Muscle of back (tissue), 3 donors: ENCODE measurements at regions not wholly inside any gene's neighbourhood (a gene's known extent, or its start where the extent isn't known, plus 50 kb on each side); places are given as distances from the start of the nearest gene placed in this dataset.
"Not testable (repeated sequence)": the region's sequence is repeated elsewhere in the genome, so short reads cannot be mapped to it uniquely, and the experiment has no call there.

ENCODE experiments used
- DNase-seq, 3 donors: peaks; one replicate each; pipeline versions ENCODE4 v3.0.0 to v3.0.0-alpha.2; 2013

DNA sequence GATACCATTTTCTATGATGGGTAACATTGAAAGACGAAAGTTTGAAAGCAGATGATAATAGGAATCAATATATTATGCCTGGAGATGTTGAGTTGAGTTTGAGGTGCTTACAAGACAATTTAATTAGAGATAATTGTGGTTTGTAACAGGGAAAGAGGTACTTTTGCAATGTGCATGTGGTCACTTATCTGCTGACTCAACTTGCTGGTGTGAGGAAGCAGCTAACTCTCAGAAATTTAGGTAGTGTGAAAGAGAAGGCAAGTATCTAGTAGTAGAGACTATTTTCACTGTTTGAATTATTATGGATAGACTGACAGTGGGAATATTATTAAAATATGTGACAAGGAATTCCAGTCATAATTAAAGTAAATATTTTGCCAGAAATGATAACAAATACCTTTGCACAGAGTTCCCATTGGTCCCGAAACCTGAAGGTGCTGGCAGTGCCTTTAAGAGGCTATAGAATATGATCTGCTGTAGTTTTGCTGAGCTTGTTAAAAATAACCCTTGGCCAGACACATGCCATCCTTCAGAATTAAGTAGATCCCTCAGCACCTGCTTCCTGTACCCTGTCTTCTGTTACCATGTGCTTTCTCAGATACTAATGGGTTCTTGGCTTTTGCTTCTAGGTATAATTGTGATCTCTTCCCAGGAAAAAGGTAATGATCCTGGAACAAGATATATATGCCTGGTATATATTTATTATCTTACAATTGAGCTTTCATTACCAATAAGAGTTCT is 315.9 kb downstream of the BCHE start:
- peak; percentile 5 to 33 (median 6) for DNase-seq

DNA sequence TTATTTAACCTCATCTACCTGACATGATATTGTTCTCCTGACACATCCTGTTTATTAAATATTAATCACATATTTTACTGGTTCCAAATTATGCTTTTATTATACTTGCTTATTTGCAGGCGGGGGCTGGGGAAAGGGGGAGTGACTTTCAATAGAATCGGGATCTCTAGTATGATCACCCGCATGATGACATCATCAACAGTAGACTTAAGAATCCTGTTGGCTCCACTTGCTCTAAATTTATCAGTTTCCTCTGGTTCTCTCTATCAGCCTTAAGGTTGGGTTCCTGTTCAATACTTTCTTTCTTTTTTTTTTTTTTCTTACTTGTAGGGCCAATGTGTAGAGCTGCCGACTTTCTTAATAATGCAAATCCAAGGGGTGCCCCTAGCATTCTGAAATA is 317.5 kb downstream of the BCHE start:
- DNase-seq: no peak

DNA sequence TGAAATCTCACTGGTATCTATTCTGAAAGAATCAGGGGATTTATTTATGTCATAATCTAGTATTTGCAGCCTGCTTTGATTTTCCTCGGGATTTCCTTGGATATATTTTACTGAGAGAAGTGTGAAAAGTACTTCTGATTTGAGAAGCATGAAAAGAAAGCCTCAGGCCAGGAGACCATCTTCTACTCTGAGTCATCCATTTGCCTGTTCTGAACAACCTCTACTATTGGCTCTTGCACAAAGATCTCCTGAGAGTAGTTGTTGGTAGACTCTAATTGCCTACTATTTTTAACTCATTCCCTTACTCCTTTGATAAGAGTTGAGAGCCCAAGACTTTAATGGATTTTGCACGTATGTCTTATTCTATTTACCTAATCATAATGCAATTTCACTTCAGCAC is 318.9 kb downstream of the BCHE start:
- DNase-seq: no peak

DNA sequence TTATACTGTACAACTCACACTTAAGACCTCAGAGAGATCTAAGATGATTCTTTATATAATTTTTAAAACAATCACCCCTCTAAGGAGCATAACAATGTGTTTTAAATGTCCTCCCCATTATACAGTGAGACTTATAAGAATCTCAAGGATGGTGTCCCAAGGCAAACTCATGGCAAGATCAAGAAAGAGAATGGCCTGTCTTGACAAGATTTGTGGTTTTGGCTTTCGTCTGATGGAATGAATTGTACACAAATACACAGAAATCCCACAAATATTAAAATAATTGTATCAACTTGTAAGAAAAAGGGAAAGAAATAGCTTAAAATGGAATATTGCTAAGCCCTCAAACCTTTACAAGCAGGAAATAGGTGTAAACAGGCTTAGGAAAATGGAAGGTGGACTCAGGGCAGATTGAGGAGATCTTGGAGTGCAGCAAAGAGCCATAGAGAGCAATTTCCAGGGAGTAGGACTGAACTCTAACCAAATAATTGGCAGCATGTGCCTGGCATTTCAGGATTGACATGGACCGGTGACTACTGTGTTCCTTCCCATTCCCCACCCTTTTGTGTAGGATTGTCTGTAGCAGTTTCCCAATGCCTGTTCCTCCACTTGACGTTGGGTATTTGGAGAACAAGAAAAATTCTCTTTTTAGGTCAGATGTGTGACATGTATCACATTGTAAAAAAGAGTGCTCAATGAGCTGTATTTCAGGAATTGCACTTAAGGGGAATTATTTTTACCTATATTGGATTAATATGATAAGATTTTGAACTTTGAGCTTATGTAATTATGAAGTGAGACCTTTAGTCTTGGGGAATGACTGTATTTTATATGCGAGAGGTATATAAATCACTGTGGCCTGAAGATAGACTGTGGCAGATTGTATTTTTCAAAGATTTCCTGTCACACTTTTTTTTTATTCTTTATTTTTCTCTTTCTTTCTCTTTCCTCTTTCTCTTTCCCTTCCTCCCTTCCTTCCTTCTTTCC is 317.8 kb upstream of the SLITRK3 start:
- DNase-seq: no peak

DNA sequence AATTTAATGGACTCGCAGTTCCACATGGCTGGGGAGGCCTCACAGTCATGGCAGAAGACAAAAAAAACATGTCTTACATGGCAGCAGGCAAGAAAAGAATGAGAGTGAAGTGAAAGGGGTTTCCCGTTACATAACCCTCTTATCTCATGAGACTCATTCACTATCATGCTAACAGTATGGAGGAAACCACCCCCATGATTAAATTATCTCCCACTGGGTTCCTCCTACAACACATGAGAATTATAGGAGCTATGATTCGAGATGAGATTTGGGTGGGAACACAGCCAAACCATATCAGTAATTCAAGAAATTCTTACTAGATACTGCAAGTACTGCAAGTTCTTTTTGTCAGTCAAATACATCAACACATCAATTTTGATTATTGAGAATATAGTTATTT is 311.4 kb upstream of the SLITRK3 start:
- no peak for DNase-seq

GRCh38 chr3:165507060-165507459 is 310.9 kb upstream of the SLITRK3 start:
- no peak for DNase-seq

DNA sequence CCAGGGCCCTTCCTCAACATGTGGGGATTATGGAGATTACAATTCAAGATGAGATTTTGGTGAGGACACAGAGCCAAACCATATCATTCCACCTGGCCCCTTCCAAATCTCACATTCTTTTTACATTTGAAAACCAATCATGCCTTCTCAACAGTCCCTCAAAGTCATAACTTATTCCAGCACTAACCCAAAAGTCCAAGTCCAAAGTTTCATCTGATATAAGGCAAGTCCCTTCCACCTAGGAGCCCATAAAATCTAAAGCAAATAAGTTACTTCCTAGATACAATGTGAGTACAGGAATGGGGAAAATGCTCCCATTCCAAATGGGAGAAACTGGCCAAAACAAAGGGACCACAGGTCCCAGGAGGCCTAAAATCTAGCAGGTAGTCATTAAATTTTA is 309.5 kb upstream of the SLITRK3 start:
- DNase-seq: no peak

- no peak for DNase-seq
These were observed 308.4 kb upstream of the SLITRK3 start for GRCh38 chr3:165504554-165504953.

- no peak for DNase-seq
These were observed 307.6 kb upstream of the SLITRK3 start for GRCh38 chr3:165503825-165504224.

GRCh38 chr3:165503346-165503745 is 307.2 kb upstream of the SLITRK3 start:
- no peak for DNase-seq

GRCh38 chr3:165502707-165503106 is 306.5 kb upstream of the SLITRK3 start:
- no peak for DNase-seq

DNA sequence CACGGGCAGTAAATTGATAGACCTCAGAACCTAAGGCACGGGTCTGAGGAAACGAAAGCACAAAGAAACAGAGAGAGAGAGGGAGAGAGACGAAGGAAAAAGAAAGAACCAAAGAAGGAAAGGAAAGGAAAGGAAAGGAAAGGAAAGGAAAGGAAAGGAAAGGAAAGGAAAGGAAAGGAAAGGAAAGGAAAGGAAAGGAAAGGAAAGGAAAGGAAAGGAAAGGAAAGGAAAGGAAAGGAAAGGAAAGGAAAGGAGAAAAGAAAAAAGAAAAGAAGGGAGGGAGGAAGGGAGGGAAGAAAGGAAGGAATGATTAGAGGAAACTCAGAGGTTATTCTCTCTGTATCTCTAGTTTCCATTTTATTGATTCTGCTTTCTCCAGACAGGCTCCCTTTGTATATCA is 302.6 kb upstream of the SLITRK3 start:
- DNase-seq: not testable (repeated sequence)

- peak; percentile 26 to 49 (median 36) for DNase-seq
These were observed 295.3 kb upstream of the SLITRK3 start for GRCh38 chr3:165491487-165491886.

DNA sequence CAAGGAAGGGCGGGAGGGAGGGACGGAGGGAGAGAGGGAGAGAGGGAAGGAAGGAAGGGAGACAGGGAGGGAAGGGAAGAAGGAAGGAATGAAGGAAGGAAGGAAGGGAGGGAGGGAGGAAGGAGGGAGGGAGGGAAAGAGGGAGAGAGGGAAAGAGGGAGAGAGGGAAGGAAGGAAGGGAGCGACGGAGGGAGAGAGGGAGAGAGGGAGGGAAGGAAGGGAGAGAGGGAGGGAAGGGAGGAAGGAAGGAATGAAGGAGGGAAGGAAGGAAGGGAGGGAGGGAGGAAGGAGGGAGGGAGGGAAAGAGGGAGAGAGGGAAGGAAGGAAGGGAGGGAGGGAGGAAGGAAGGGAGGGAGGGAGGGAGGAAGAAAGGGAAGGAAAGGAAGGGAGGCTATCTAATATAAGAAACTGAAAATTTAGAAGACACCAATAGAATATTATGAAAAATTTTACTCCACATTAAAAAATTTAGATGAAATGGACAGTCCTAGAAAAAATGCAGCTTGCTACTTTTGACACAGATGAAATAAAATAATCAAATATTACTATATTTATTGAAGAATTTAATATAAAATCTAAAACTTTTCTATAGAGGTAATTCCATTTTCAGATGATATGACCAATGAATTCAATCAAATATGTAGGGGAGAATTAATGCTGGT is 280.3 kb upstream of the SLITRK3 start:
- no peak for DNase-seq

GRCh38 chr3:165466856-165467255 is 270.7 kb upstream of the SLITRK3 start:
- DNase-seq: peak in 1 of 3 donors; percentile 36

- peak; percentile 43 to 77 (median 56) for DNase-seq
These were observed 268.6 kb upstream of the SLITRK3 start for GRCh38 chr3:165464736-165465135.

DNA sequence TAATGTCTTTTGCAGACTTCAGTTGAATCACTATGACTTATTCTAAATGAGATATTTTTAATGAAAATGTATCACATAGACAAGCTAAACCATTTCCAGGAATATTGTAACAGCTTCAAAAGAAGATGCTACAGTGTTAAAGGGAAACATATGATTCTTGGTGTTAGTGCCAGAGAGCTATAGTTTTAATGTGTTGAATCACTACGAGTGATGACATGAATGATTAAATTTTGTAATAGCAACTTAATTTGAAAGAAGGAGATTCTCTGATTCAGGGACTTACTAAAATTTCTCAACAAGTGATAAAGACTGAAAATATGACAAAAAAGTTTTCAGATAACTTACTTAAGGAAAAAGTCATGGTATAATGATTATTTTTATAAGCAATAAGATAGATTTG is 267.3 kb upstream of the SLITRK3 start:
- DNase-seq: peak; percentile 27 to 79 (median 45)

DNA sequence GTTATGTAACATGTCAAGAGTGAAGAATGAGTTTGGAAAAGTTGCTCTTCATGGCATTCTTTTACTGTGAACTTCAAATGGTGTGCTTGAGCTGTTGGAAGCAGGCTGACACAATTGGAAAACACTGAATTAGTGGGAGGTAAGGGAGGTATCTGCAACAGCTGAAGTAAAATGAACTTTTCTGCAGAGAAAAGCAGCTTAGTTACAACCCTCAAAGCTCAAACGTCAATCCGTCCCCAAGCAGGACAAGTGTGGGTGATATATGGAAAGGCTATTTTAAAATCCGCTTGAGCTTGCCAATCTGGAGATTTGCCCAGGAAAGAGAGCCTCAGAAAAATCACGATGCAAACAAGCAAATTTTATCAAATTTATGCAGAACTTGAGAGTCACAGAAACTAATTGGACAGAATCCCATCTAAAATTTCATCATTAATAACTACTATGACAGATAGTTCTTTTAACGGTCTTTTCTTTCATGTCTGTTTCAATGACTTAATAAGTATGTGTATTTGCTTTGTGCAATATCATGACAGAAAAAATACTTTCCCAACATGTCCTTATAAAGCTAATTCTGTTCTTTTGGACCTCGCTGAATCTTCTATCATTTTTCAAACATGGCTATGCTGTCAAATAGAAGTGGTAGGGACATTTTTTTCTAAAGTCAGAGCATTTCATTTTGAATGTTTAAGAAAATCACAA is 266.6 kb upstream of the SLITRK3 start:
- peak; percentile 64 to 71 (median 69) for DNase-seq

DNA sequence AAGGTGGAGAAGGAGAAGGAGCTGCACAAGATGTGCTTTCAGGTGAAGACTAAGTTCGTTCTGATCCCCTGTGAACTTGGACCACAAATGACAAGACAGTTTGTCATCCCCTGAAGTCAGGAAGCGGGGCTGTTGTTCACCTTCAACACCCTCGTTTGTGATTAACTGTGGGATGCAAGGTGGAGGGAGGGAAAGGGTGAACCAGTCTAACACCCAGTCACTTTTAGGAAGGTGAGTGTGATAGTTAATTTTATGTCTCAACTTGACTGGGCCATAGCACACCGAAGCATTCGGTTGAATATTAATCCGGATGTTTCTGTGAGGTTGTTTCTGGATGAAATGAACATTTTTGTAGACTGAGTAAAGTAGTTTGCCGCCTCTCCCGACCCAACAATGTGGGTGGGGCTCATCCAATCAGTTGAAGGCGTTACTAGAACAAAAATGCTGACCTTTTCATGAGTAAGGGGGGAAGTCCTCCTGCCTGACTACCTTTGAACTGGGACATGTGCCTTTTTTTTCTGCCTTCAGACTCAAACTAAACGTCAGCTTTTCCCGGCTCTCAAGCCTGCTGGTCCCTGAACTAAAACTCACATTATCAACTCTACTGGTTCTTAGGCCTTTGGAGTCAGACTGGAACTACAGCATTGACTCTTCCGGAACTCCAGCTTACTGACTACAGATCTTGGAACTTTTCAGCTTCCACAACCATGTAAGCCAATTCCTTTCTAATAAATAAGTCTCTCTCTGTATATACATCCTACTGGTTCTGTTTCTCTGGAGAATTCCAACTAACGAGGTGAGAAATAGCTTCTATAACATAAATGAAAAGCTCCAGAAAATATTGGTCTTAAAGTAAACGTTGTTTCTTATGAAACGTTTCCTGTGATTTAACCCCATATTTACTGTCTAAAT is 264.0 kb upstream of the SLITRK3 start:
- no peak for DNase-seq

DNA sequence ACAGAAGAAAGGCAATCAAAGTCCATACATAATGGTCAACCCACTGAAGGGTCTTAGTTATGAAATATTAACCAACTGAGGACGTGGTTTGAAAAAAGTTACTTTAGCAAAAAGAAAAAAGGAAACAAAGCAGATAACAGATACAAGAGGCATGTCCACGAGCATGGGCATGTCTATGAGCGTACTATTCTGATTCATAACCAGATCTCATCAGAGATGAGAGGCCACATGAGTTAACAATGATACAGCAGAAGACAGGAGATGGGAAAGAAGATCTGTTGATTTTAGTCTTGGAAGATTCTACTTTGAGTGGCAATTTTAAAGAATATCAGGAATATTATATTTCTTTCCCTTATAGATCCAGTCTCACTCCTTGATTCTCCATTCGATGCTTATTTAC is 262.9 kb upstream of the SLITRK3 start:
- DNase-seq: no peak

DNA sequence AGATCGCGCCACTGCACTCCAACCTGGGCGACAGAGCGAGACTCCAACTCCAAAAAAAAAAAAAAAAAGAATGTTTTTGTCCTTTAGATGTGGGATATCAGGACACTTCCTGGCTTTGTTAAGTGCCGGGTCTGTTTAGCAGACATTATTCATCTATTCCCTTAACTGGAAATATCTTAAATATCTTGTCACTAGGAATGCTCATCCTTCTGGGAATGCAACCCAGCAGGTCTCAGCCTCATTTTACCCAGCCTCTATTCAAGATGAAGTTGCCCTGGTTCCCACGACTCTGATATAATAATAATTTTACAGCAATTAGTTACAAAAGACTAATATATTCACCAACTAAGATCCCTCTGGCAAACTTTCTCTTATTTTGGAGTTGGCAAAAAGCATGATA is 260.9 kb upstream of the SLITRK3 start:
- DNase-seq: no peak
